Upper lobe of left lung (tissue), 6 donors: ENCODE measurements at regions not wholly inside any gene's neighbourhood (a gene's known extent, or its start where the extent isn't known, plus 50 kb on each side); places are given as distances from the start of the nearest gene placed in this dataset.

ENCODE experiments used
- ATAC-seq, 2 donors: fragments of 200-7000 bp; cut with Tn5 transposase; one replicate each; pipeline ENCODE4 v1.9.1; 2022; ENCODE audit warnings: mild to moderate bottlenecking in 2 of 2, moderate library complexity in 2 of 2; ENCODE audit not compliant: low FRiP score in 2 of 2
- DNase-seq, 2 donors: peaks; one replicate each; pipeline ENCODE4 v3.0.0-alpha.2; 2019 to 2020
- H3K27ac ChIP-seq, 4 donors: fragments of 200-600 bp; sonication (generic); one replicate each; pipeline ENCODE4 v1.5.1; 2016 to 2019
- H3K27me3 ChIP-seq, 4 donors: fragments of 200-600 bp; sonication (generic); one replicate each; pipeline ENCODE4 v1.5.1; 2017 to 2019
- H3K36me3 ChIP-seq, 4 donors: fragments of 200-600 bp; sonication (generic); one replicate each; pipeline ENCODE4 v1.5.1; 2016 to 2019
- H3K4me1 ChIP-seq, 4 donors: fragments of 200-600 bp; sonication (generic); one replicate each; pipeline ENCODE4 v1.5.1; 2018 to 2019
- H3K4me3 ChIP-seq, 4 donors: fragments of 200-600 bp; sonication (generic); one replicate each; pipeline ENCODE4 v1.5.1; 2017 to 2019; ENCODE audit warnings: mild to moderate bottlenecking in 2 of 4, moderate library complexity in 1 of 4
- H3K9me3 ChIP-seq, 4 donors: fragments of 200-600 bp; sonication (generic); one replicate each; pipeline ENCODE4 v1.5.1; 2018 to 2019
- EP300 ChIP-seq, 4 donors: sonication (generic); formaldehyde crosslinking; IDR thresholded peaks; one replicate each; pipeline ENCODE4 v1.5.1; 2017; ENCODE audit warnings: antibody characterized with exemption in 4 of 4, control low read depth in 2 of 4
- POLR2A ChIP-seq, 4 donors: fragments of 450-650 bp; IDR thresholded peaks; one replicate each; pipeline ENCODE4 v1.5.1; 2016 to 2017; ENCODE audit warnings: antibody characterized with exemption in 4 of 4, mild to moderate bottlenecking in 2 of 4
- POLR2AphosphoS5 ChIP-seq, 2 donors: sonication (generic); formaldehyde crosslinking; IDR thresholded peaks; one replicate each; pipeline ENCODE4 v1.5.1; 2017; ENCODE audit warnings: antibody characterized with exemption in 2 of 2
- WGBS, 2 donors: methylation state at CpG; one replicate each; pipeline ENCODE4 v1.1.5; 2017 to 2018; 5-methylcytosine and 5-hydroxymethylcytosine counted together
- TF ChIP-seq, protein P1 (sequence below), 6 experiments: fragments of 450-650 bp in 4 of 6; fragments of 200-600 bp in 2 of 6; sonication (generic) in 2 of 6; IDR thresholded peaks; one replicate each; pipeline ENCODE4 v1.5.1; 2016 to 2019; ENCODE audit warnings: antibody characterized with exemption in 6 of 6
- donor health status: DM: no; HTN: no; CAD: no; lungs with moderate emphysema.
- donor health status: DM: no; HTN: yes; CAD: no; lungs with severe emphysema.

DNA sequence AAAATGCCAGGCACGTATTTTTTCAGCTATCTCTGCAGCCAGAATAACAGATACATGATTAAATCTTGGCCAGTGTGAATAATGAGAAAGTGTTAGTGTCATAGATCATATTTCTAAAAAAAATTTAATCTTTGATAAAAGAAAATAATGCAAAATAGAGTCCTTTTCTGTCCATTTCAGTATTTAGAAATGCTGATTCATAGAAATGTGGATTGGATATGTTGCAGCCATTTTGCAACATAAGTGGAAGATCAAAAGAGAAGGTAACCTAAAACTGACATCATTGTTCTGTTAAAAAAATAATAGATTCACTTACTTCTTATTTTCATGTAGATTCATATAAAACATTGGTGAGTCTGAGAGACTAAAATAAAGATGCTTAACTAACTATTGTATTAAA lies 1010.3 kb downstream of the LRFN5 start:
- Histone ChIP-seq H3K4me1 (no peaks in the 10 kb centered on the region), H3K4me3 (no peak overlapping the region), H3K36me3 (no peaks in the 10 kb centered on the region), H3K9me3 (no peaks in the 10 kb centered on the region), H3K27ac (no peak overlapping the region), H3K27me3 (no peaks in the 10 kb centered on the region)
- no peak for DNase-seq
- TF ChIP-seq POLR2A (IDR thresholded peaks at IDR 0.05) (no peak), POLR2AphosphoS5 (IDR thresholded peaks at IDR 0.05) (no peak), EP300 (IDR thresholded peaks at IDR 0.05) (no peak)
- TF ChIP-seq, protein P1, sequence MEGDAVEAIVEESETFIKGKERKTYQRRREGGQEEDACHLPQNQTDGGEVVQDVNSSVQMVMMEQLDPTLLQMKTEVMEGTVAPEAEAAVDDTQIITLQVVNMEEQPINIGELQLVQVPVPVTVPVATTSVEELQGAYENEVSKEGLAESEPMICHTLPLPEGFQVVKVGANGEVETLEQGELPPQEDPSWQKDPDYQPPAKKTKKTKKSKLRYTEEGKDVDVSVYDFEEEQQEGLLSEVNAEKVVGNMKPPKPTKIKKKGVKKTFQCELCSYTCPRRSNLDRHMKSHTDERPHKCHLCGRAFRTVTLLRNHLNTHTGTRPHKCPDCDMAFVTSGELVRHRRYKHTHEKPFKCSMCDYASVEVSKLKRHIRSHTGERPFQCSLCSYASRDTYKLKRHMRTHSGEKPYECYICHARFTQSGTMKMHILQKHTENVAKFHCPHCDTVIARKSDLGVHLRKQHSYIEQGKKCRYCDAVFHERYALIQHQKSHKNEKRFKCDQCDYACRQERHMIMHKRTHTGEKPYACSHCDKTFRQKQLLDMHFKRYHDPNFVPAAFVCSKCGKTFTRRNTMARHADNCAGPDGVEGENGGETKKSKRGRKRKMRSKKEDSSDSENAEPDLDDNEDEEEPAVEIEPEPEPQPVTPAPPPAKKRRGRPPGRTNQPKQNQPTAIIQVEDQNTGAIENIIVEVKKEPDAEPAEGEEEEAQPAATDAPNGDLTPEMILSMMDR (IDR thresholded peaks at IDR 0.05), result no peak
- 70 to 73% methylated on average over 1 of the region's 1 CpG for WGBS, 2 donors
- no peak for ATAC-seq

DNA sequence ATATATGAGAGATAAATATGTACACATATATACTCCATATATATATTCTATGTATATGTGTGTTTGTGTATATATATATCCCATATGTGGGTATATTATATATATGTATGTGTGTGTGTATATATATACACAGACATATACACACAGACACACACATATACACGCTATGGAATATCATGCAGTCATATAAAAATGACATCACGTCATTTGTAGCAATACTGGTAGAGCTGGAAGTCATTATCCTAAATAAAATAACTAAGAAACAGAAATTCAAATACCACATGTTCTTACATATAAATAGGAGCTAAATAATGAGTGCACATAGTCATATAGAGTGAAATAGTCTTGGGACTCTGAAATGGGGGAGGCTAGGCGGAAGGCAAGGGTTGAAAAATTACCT lies 1000.2 kb downstream of the LRFN5 start:
- ATAC-seq (no peak), DNase-seq (no peak)
- no peaks in the 10 kb centered on the region for H3K36me3 ChIP-seq
- H3K4me3 ChIP-seq, result no peak overlapping the region
- no peaks in the 10 kb centered on the region for H3K4me1 ChIP-seq
- TF ChIP-seq POLR2A (IDR thresholded peaks at IDR 0.05) (no peak), POLR2AphosphoS5 (IDR thresholded peaks at IDR 0.05) (no peak), EP300 (IDR thresholded peaks at IDR 0.05) (no peak)
- TF ChIP-seq, protein P1 (IDR thresholded peaks at IDR 0.05), result no peak
- no peaks in the 10 kb centered on the region for H3K9me3 ChIP-seq
- 87 to 95% methylated on average over 3 of the region's 3 CpGs for WGBS, 2 donors
- no peak overlapping the region for H3K27ac ChIP-seq
- no peaks in the 10 kb centered on the region for H3K27me3 ChIP-seq

DNA sequence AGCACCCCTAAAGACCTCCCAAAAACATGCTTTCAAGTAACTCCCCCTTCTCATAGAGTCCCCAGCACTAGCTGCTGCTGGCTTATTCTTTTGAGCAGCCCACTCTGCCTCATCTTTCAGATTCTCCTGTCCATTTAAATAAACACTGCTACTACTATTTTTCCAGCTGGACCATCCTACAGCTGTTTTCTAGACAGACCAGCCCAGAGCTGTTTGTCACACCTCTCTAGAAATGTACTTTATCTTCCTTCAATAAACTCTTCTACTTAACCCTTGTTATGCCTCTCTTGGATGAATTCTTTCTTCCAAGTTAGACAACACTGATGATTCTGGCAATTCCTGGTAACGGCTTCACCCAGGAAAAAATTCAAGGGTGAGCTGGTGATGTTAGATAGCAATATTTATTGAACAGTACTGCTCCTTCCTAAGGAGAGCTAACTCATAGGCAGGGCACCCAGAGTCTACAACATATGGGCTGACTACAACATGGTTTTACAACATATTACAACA lies 995.7 kb downstream of the LRFN5 start:
- H3K27me3 ChIP-seq, result no peaks in the 10 kb centered on the region
- DNase-seq, result no peak
- H3K36me3 ChIP-seq, result no peaks in the 10 kb centered on the region
- WGBS, 2 donors, result 31 to 63% methylated on average over 1 of the region's 1 CpG
- H3K4me3 ChIP-seq, result no peak overlapping the region
- no peaks in the 10 kb centered on the region for H3K9me3 ChIP-seq
- no peak overlapping the region for H3K27ac ChIP-seq
- no peak for TF ChIP-seq POLR2A (IDR thresholded peaks at IDR 0.05)
- no peak for TF ChIP-seq EP300 (IDR thresholded peaks at IDR 0.05)
- TF ChIP-seq, protein P1 (IDR thresholded peaks at IDR 0.05), result no peak
- TF ChIP-seq POLR2AphosphoS5 (IDR thresholded peaks at IDR 0.05), result no peak
- H3K4me1 ChIP-seq, result no peaks in the 10 kb centered on the region
- no peak for ATAC-seq

DNA sequence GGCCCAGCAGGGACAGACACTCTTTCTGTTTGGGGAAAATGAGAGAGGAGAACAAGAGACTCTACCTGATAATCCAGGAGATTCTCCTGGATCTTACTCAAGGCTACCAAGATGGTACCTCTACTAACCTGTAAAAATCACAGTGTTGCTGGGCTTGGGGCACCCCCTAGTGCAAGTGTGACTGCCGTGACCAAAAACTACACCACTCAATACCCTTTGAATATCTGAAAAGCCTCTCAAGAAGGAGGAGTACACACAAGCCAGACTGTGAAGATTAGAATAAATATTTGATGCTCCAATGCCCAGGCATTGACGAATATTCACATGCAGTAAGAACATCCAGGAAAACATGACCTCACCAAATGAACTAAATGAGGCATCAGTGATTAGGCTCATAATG lies 965.4 kb downstream of the LRFN5 start:
- H3K4me1 ChIP-seq, result no peaks in the 10 kb centered on the region
- no peaks in the 10 kb centered on the region for H3K36me3 ChIP-seq
- TF ChIP-seq POLR2A (IDR thresholded peaks at IDR 0.05) (no peak), POLR2AphosphoS5 (IDR thresholded peaks at IDR 0.05) (no peak), EP300 (IDR thresholded peaks at IDR 0.05) (no peak)
- TF ChIP-seq, protein P1 (IDR thresholded peaks at IDR 0.05), result no peak
- ATAC-seq (no peak), DNase-seq (no peak)
- peaks cover 0 to 22% (median 13%) of the 10 kb centered on the region in 4 donors for H3K9me3 ChIP-seq
- no peaks in the 10 kb centered on the region for H3K27me3 ChIP-seq
- H3K4me3 ChIP-seq, result no peak overlapping the region
- WGBS, 2 donors, result 67 to 68% methylated on average over 2 of the region's 2 CpGs
- H3K27ac ChIP-seq, result no peak overlapping the region

DNA sequence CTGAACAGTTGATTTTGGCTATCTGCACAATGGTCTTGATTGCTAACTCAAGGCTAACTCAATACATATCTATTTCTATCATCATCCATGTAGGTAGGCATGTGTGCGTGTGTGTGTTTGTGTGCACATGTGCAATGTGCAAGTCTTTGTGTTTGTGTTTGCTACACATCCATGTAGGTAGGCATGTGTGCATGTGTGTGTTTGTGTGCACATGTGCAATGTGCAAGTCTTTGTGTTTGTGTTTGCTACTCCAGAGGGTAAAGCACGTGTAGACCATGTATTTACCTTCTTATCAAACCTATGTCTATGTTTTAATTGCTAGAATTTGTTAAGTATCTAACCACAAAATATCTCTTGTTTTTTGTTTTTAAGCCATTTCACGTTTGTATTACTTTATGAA lies 962.6 kb downstream of the LRFN5 start:
- Histone ChIP-seq H3K4me1 (no peaks in the 10 kb centered on the region), H3K36me3 (no peaks in the 10 kb centered on the region), H3K27me3 (no peaks in the 10 kb centered on the region), H3K27ac (no peak overlapping the region), H3K4me3 (no peak overlapping the region), H3K9me3 (peaks cover 0 to 14% (median 2%) of the 10 kb centered on the region in 4 donors)
- DNase-seq (no peak), ATAC-seq (no peak)
- WGBS, 2 donors, result 53 to 65% methylated on average over 3 of the region's 3 CpGs
- TF ChIP-seq EP300 (IDR thresholded peaks at IDR 0.05) (no peak), POLR2A (IDR thresholded peaks at IDR 0.05) (no peak), POLR2AphosphoS5 (IDR thresholded peaks at IDR 0.05) (no peak)
- TF ChIP-seq, protein P1 (IDR thresholded peaks at IDR 0.05), result no peak
